HepG2 (cell line): ENCODE measurements at regions not wholly inside any gene's neighbourhood (a gene's known extent, or its start where the extent isn't known, plus 50 kb on each side); places are given as distances from the start of the nearest gene placed in this dataset.

ENCODE experiments used
- ATAC-seq: fragments of 200-7000 bp; cut with Tn5 transposase; 3 replicates; pipeline ENCODE4 v1.9.1; 2020; ENCODE audit warnings: mild to moderate bottlenecking, moderate library complexity
- BruUV-seq: library from RNA; stranded (reverse); fragments of 400-500 nt; replicated peaks from 2 replicates; lab custom pipeline; 2021; lab: Mats Ljungman, UMichigan
- CTCF ChIA-PET: fragments of 300-600 bp; formaldehyde crosslinking; extraction: SDS; loops from one replicate; lab custom pipeline; 2021; ENCODE audit warnings: low total read pairs, inconsistent platforms, low intra/inter-chr PET ratio; lab: Yijun Ruan, JAX
- POLR2A ChIA-PET: fragments of 350-600 bp; sonication (Branson Sonifier 250); formaldehyde crosslinking; loops from one replicate; lab custom pipeline; 2020; ENCODE audit warnings: antibody characterized with exemption, inconsistent platforms; lab: Yijun Ruan, JAX
- DNase-seq: peaks from one replicate; pipeline ENCODE4 v3.0.0-alpha.2; 2015; ENCODE audit warnings: low spot score
- FAIRE-seq: peaks from 3 replicates; lab custom pipeline; 2011; peaks lifted over from hg19 to GRCh38; lab: Jason Lieb, UNC
- H2AFZ ChIP-seq: one replicate; pipeline ENCODE4 v1.6.1; 2011; ENCODE audit warnings: low read length, inconsistent platforms
- H3K27ac ChIP-seq: fragments of 300-600 bp; 3 replicates; pipeline ENCODE4 v1.8.0; 2011; ENCODE audit warnings: mixed run types, mild to moderate bottlenecking, mixed read lengths, low read length, inconsistent platforms; ENCODE audit not compliant: insufficient read depth; ENCODE audit errors: extremely low read length
- H3K27me3 ChIP-seq, 2 experiments: fragments of 200-600 bp in 1 of 2; 2 replicates in 1 of 2; 3 replicates in 1 of 2; pipeline versions ENCODE4 v1.6.0 to v1.8.0; 2011; ENCODE audit warnings: low read length in 2 of 2, mild to moderate bottlenecking in 2 of 2, moderate library complexity in 2 of 2, inconsistent platforms in 1 of 2; ENCODE audit not compliant: insufficient read depth in 2 of 2, control insufficient read depth in 1 of 2
- H3K36me3 ChIP-seq, 2 experiments: fragments of 200-600 bp in 1 of 2; replicated peaks in 1 of 2; 2 replicates in 1 of 2; 3 replicates in 1 of 2; pipeline versions ENCODE4 v1.5.1 to v1.8.0; 2011; ENCODE audit warnings: low read length in 2 of 2, inconsistent platforms in 1 of 2; ENCODE audit not compliant: insufficient read depth in 2 of 2, control insufficient read depth in 1 of 2
- H3K4me1 ChIP-seq: 2 replicates; pipeline ENCODE4 v1.5.1; 2012; ENCODE audit warnings: low read length, inconsistent platforms; ENCODE audit not compliant: insufficient read depth
- H3K4me2 ChIP-seq: 2 replicates; pipeline ENCODE4 v1.6.0; 2011; ENCODE audit warnings: low read depth, low read length, inconsistent platforms
- H3K4me3 ChIP-seq, 3 experiments: fragments of 200-600 bp in 1 of 3; sonication (generic), shearing (Covaris generic) in 1 of 3; replicated peaks in 1 of 3; 2 replicates each; pipeline ENCODE4 v1.5.1; 2011 to 2016; ENCODE audit warnings: low read length in 3 of 3, inconsistent platforms in 2 of 3, low read depth in 2 of 3, mild to moderate bottlenecking in 2 of 3, control low read depth in 1 of 3, mixed read lengths in 1 of 3; ENCODE audit not compliant: insufficient read depth in 1 of 3
- H3K79me2 ChIP-seq: one replicate; pipeline ENCODE4 v1.6.1; 2011; ENCODE audit warnings: low read length, inconsistent platforms; ENCODE audit not compliant: insufficient read depth
- H3K9ac ChIP-seq: 2 replicates; pipeline ENCODE4 v1.6.0; 2011; ENCODE audit warnings: mild to moderate bottlenecking, low read depth, low read length, inconsistent platforms; ENCODE audit not compliant: insufficient read depth
- H3K9me3 ChIP-seq: 2 replicates; pipeline ENCODE4 v1.5.1; 2012; ENCODE audit warnings: mild to moderate bottlenecking, low read length
- H4K20me1 ChIP-seq: 2 replicates; pipeline ENCODE4 v1.6.0; 2011; ENCODE audit warnings: inconsistent platforms, mild to moderate bottlenecking, low read length, moderate library complexity; ENCODE audit not compliant: insufficient read depth
- HHEX ChIP-seq: IDR thresholded peaks from 2 replicates; pipeline ENCODE4 v1.6.1; 2016; ENCODE audit warnings: control low read depth
- HOXD1 ChIP-seq: sonication (generic); formaldehyde crosslinking; IDR thresholded peaks from 2 replicates; pipeline ENCODE4 v1.5.0; 2020; ENCODE audit warnings: missing genetic modification reagents
- IRF1 ChIP-seq: sonication (generic); formaldehyde crosslinking; IDR thresholded peaks from 2 replicates; pipeline ENCODE4 v1.4.0; 2020; ENCODE audit warnings: low read depth, mild to moderate bottlenecking, missing genetic modification reagents
- NBN ChIP-seq: fragments of 450-650 bp; conservative IDR thresholded peaks from 2 replicates; pipeline ENCODE4 v1.6.1; 2017
- NR2C2 ChIP-seq: sonication (generic); formaldehyde crosslinking; IDR thresholded peaks from 2 replicates; pipeline ENCODE4 v1.4.0; 2020; ENCODE audit warnings: missing genetic modification reagents, mild to moderate bottlenecking, moderate library complexity, borderline replicate concordance
- TBX2 ChIP-seq: sonication (generic); formaldehyde crosslinking; IDR thresholded peaks from 2 replicates; pipeline ENCODE4 v1.5.0; 2020; ENCODE audit warnings: missing genetic modification reagents, mild to moderate bottlenecking, borderline replicate concordance
- TP53 ChIP-seq: sonication (generic); formaldehyde crosslinking; conservative IDR thresholded peaks from 2 replicates; pipeline ENCODE4 v1.4.0; 2020; ENCODE audit warnings: missing genetic modification reagents
- ZBTB7A ChIP-seq: sonication (generic); formaldehyde crosslinking; IDR thresholded peaks from 2 replicates; pipeline ENCODE4 v1.8.0; 2022; ENCODE audit warnings: mild to moderate bottlenecking, missing genetic modification reagents
- ZFP37 ChIP-seq: sonication (generic); formaldehyde crosslinking; IDR thresholded peaks from 2 replicates; pipeline ENCODE4 v1.4.0; 2020; ENCODE audit warnings: missing genetic modification reagents, borderline replicate concordance
- ZNF251 ChIP-seq: sonication (generic); formaldehyde crosslinking; IDR thresholded peaks from 2 replicates; pipeline ENCODE4 v1.9.0; 2021; ENCODE audit warnings: mild to moderate bottlenecking, missing genetic modification reagents
- ZNF33B ChIP-seq: sonication (generic); formaldehyde crosslinking; IDR thresholded peaks from 2 replicates; pipeline ENCODE4 v1.5.1; 2020; ENCODE audit warnings: mild to moderate bottlenecking, missing genetic modification reagents
- ZNF383 ChIP-seq: sonication (generic); formaldehyde crosslinking; IDR thresholded peaks from 2 replicates; pipeline ENCODE4 v1.4.0; 2020; ENCODE audit warnings: missing genetic modification reagents, mild to moderate bottlenecking, borderline replicate concordance
- ZNF652 ChIP-seq: IDR thresholded peaks from 2 replicates; pipeline ENCODE4 v1.6.1; 2016; ENCODE audit warnings: low read depth, borderline replicate concordance
- WGBS: methylation state at CpG from one replicate; pipeline ENCODE4 v1.1.6; 2017; ENCODE audit warnings: low lambda C conversion rate; 5-methylcytosine and 5-hydroxymethylcytosine counted together
- in situ Hi-C: cut with HindIII; loops from 2 replicates; pipeline ENCODE4 v1.10.0; 2017; ENCODE audit warnings: low pct_unique_long_range_greater_than_20kb; ENCODE audit not compliant: extremely low pct_ligation_motif_present
- intact Hi-C: fragments of 100-400 bp; cut with micrococcal nuclease; formaldehyde crosslinking; loops from one replicate; pipeline ENCODE4 v1.10.0; 2022; ENCODE audit not compliant: unreplicated experiment
- TF ChIP-seq, protein P1 (sequence below): sonication (generic); formaldehyde crosslinking; IDR thresholded peaks from 2 replicates; pipeline ENCODE4 v1.4.0; 2020; ENCODE audit warnings: mild to moderate bottlenecking, missing genetic modification reagents
- TF ChIP-seq, protein P2 (sequence below): sonication (generic); formaldehyde crosslinking; IDR thresholded peaks from 2 replicates; pipeline ENCODE4 v1.5.0; 2020; ENCODE audit warnings: missing genetic modification reagents, mild to moderate bottlenecking, borderline replicate concordance

- TF ChIP-seq, protein P1, sequence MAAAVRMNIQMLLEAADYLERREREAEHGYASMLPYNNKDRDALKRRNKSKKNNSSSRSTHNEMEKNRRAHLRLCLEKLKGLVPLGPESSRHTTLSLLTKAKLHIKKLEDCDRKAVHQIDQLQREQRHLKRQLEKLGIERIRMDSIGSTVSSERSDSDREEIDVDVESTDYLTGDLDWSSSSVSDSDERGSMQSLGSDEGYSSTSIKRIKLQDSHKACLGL (CRISPR knock-in tag): no peak
- TF ChIP-seq, all 625 proteins: peak for 0
- CTCF ChIA-PET: no interaction called here
- WGBS: 81% methylated on average over 7 of the region's 7 CpGs
Measured at GRCh38 chr6:1013656-1014430, 298.1 kb upstream of the FOXQ1 start.

DNA sequence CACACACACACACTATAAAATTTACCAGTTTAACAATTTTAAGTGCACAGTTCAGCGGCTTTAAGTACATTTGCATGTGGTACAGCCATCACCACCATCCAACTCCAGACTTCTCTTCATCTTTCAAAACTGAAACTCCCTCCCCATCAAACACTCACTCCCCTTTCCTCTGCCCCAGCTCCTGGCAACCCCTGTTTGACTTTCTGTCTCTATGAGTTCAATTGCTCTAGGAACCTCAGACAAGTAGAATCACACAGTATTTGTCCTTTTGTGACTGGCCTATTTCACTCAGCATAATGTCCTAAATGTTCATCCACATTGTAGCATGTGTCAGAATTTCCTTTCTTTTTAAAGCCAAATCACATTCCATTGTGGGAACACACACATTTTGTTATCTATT, 302.8 kb upstream of the FOXQ1 start:
- H3K4me3 ChIP-seq: no peak overlapping the region
- H3K9me3 ChIP-seq: peaks cover 2% of the 10 kb centered on the region; the same call in 1 of the 2 replicates
- no peak for DNase-seq
- no peak overlapping the region for H3K4me2 ChIP-seq
- intact Hi-C loops: no loop called here
- no peak overlapping the region for H2AFZ ChIP-seq
- no peaks in the 10 kb centered on the region for H3K79me2 ChIP-seq
- ChIA-PET POLR2A (no interaction called here), CTCF (no interaction called here)
- no peaks in the 10 kb centered on the region for H4K20me1 ChIP-seq
- no peaks in the 10 kb centered on the region for H3K36me3 ChIP-seq
- no TSS peak for BruUV-seq
- no peak overlapping the region for H3K9ac ChIP-seq
- 94% methylated on average over 1 of the region's 1 CpG for WGBS
- no peaks in the 10 kb centered on the region for H3K27me3 ChIP-seq
- in situ Hi-C loops: no loop called here
- peaks cover 6% of the 10 kb centered on the region; the same call in 1 of the 2 replicates for H3K4me1 ChIP-seq
- ATAC-seq: no peak
- FAIRE-seq: no peak
- TF ChIP-seq ZBTB7A (CRISPR knock-in tag) (no peak), IRF1 (CRISPR knock-in tag) (no peak), ZFP37 (CRISPR knock-in tag) (no peak), ZNF251 (no peak), NR2C2 (no peak), ZNF383 (CRISPR knock-in tag) (no peak), HHEX (CRISPR knock-in tag) (no peak), HOXD1 (CRISPR knock-in tag) (no peak), TBX2 (CRISPR knock-in tag) (no peak), TP53 (CRISPR knock-in tag) (no peak), NBN (no peak), ZNF33B (CRISPR knock-in tag) (no peak), ZNF652 (CRISPR knock-in tag) (no peak)
- TF ChIP-seq, protein P2, sequence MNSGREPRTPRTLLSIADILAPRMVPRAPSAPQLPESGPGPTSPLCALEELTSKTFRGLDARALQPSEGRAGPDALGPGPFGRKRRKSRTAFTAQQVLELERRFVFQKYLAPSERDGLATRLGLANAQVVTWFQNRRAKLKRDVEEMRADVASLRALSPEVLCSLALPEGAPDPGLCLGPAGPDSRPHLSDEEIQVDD: no peak
- H3K27ac ChIP-seq: no peak overlapping the region

More at GRCh38 chr6:1013656-1014430, 298.1 kb upstream of the FOXQ1 start:
- DNase-seq: no peak
- POLR2A ChIA-PET: no interaction called here
- Histone ChIP-seq H3K4me3 (no peak overlapping the region), H4K20me1 (no peaks in the 10 kb centered on the region), H3K9me3 (peaks cover 6% of the 10 kb centered on the region; the same call in 1 of the 2 replicates), H3K27me3 (no peaks in the 10 kb centered on the region), H3K79me2 (no peaks in the 10 kb centered on the region), H3K36me3 (no peaks in the 10 kb centered on the region), H3K4me2 (no peak overlapping the region), H2AFZ (no peak overlapping the region), H3K27ac (no peak overlapping the region), H3K9ac (no peak overlapping the region), H3K4me1 (no peaks in the 10 kb centered on the region)
- intact Hi-C loops (no loop called here), in situ Hi-C loops (no loop called here)
- no peak for FAIRE-seq
- no TSS peak for BruUV-seq
- ATAC-seq: no peak
